GM21737 (cell line): ENCODE measurements at regions not wholly inside any gene's neighbourhood (a gene's known extent, or its start where the extent isn't known, plus 50 kb on each side); places are given as distances from the start of the nearest gene placed in this dataset.
"Not testable (repeated sequence)": the region's sequence is repeated elsewhere in the genome, so short reads cannot be mapped to it uniquely, and the experiment has no call there.

ENCODE experiments used
- ATAC-seq: cut with Tn5 transposase; IDR thresholded peaks from one replicate; pipeline ENCODE4 v1.9.1; 2021; ENCODE audit warnings: mild to moderate bottlenecking, moderate library complexity; ENCODE audit not compliant: unreplicated experiment

DNA sequence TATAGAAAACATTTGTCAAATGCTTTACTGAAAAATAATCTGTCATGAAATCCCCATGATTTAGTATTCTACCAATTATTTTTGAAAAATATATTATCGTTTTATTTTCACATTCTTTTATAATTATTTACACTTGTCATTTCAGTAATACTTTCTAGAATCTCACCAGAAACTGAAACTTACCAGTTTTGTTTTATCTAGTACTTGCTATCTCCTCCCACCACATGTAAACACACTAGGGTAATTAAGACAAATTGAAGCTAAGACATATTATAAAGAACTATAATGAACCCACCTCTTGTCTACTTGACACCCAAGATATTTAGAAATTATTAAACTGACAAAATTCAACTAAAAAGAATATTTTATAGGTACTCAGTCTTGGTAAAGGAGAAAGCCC, 51.5 kb upstream of the GRM3 start:
- ATAC-seq: no peak

DNA sequence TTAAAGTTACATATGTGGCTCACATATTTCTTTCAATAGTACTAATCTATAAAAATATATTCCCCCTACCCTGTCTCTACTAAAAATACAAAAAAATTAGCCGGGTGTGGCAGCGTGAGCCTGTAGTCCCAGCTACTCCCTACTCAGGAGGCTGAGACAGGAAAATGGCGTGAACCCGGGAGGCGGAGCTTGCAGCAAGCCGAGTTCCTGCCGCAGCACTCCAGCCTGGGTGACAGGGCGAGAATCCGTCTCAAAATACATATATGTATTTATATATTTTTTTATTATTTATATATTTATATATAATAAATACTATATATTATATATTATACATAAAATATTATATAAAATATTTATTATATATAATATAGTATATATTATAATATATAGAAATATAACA, 69.7 kb upstream of the GRM3 start:
- ATAC-seq: no peak

DNA sequence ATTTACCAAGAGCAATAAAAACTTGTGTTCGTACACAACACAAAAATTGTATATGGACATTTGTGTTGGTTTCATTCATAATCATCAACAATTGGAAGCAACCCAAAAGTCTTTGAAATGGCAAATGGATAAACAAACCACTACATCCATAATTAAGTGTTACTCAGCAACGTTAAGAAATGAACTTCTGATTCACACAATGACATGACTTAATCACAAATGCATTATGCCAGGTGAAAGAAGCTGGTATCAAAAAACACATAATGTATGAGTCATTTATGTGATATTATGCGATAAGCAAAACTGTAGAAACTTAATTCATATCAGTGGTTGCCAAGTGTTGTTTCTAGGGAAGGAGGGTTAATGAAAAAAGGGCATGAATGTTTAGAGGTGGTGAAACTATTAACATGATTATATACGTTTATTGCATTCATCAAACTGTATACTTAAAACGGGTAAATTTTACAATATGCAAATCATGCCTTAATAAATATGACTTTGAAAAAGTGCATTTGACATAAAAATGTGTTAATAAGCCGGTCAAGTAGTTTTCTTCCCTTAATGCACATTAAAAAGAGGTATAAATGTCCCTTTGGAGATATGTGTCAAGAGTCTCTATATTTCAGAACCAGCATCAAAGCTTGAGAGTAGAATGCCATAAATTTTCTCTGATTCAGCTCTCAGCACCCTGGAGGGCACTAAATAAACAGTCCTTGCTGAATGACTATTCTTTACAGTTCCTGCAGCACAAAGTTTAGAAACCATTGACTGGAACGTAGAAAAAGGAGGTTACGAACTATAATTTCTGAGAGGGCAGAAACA, 84.8 kb upstream of the GRM3 start:
- ATAC-seq: no peak

DNA sequence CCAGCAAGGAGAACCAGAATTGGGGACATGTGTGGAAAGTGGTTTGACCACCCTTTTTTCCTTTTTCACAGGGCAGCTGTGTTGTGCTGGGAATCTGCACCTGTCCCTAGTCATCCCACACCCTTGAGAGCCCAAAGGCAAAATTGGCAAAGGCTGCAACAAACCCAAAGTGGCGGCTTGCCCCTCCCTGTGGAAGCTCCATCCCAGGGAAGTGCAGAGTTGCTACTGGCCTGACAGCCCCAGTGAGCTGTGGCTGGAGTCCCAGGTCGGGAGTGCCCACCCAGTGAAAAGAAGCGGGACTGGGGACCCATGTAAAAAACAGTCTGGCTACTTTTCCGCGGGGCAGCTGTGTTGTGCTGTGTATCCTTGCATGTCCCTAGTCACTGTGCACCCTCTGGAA, 109.1 kb upstream of the GRM3 start:
- ATAC-seq: no peak

DNA sequence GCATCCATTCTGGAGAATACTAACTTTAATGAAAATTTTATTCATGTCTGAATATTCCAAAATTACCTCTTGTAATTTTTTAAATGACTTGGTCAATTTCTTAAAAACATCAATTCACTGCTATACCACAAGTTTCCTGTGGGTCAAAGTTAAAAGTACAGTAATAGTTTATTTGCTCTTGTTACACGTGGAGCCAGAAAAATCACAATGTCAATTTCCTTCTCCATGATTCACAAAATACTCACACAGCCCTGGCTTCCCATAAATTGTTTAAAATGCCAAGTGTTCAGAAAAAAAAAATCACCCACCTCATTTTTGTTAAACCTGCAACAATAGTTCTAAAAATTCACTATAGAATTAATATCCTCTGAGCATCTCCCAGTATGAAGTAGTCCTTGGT, 139.5 kb upstream of the GRM3 start:
- no peak for ATAC-seq

DNA sequence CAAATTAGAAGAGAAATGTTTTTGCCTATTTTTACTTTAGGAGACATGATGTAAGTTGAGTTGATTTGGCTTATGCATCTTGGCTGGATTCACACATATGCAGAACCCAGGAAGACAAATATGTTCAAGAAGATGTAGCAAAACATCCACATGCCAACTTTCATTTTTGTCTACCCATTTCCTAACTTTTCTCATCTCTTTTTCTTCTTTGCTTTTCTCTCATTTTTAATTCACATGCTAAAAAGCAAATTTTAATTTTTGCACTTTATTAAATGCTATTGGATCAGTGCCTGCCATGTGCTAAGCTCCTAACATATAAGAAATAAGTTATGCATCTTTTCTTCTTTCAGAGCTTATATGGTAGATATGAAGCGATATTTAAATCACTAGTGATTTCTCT, 143.7 kb upstream of the GRM3 start:
- ATAC-seq: no peak

DNA sequence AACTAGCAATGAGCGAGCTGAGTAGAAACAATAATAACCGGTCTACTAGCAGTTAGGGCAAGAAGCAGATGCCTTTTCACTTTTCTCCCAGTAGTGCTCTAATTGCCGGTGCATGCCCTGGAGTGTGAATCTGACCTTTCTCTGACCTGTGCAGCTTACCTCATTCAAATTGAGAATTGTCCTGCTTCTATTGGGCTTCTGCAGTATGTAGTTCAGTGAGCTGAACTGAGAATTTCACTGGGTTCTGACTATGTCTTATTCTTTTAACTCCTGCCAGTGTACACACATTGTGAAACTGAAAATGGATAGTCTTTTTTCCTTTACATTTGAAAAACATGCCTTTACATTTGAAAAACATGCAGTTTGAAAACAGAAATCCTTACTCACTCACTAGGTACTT, 157.9 kb upstream of the GRM3 start:
- ATAC-seq: no peak

DNA sequence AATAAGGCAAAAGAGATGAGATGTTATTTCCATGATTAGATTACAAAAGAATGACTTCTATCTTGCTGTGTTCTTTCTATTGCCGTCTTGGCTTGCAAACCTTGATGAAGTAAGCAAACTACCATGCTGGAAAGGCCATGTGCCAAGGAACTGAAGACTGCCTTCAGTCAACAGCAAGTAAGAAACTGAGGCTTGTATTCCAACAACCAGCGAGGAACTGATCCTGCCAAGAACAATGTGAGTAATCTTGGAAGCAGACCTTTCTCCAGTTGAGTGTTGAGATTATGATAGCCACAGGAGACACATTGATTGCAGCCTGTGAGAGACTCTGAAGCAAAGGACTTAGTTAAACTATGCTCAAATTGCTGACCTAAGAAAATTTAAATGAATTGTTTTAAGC, 164.6 kb upstream of the GRM3 start:
- no peak for ATAC-seq

DNA sequence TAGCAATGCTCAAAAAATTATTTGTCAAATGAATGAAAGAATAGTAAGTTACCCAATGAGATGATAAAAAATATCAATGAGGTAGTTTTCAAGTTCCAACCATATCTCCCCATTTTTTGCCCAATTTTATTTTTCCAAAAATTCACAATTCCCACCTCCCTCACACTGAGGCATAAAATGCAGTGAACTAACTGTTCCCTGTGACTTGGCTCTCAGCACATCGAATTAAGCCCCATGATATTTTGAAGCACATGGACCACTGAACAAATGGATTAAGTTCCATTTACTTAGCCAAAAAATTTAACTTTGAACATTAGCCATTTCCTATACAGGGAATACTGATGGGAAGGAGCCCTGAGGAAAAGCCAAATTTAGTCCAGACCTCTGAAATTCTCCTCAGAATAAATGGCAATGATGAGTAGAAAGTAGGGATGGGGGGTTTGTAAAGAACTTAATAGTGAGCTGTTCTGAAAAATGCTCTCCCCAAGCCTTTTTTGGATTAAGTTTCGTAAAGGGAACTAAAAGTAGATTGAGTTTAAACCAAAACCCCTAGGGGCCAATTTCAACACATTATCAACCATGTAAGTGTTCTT, 166.3 kb upstream of the GRM3 start:
- no peak for ATAC-seq

DNA sequence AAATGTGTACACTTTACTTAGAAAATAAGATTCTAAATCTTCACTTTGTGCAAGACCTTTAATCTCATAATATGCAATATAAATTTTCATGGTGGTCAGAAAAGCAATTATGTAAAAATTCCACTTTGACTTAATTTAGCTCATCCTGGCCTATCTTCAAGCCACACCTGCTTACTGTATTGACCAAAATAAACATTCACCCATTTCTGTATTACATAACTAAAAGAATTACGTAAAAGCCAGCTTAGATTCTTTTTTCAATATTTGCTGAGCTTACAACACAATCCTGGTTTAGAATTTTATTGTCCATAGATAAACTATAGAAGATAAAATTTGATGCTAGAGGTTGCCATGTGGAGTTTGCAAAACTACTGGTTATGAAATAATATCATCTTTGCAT, 172.9 kb upstream of the GRM3 start:
- ATAC-seq: no peak

DNA sequence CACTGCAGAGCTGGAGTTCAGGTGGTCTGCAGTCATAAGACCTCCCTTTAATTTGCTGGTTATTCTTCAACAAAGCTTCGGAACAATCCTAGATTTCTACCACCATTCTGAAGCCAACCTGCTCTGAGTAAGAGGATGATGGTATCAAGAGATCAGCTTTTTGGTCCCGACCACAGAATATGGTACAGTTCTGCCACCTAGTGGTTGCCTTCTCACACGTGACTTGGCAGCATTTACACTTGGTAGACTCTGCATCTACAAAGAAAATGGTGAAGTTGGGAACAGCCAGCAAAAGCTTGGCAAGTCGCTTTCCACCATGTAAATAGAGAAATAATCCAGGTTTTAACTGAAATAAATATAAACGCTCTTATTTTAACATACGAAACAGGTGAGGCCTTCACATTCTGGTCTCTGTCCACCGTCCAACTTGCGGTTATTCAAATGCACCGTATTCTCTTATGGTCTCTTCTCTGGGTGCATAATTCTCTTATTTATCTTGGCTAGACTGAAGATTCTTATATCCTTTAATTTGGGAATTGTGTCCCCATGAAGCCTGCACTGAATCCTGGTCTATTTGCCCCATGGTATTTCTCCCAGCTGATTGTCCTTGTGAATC, 173.9 kb upstream of the GRM3 start:
- peak; percentile 97 for ATAC-seq

DNA sequence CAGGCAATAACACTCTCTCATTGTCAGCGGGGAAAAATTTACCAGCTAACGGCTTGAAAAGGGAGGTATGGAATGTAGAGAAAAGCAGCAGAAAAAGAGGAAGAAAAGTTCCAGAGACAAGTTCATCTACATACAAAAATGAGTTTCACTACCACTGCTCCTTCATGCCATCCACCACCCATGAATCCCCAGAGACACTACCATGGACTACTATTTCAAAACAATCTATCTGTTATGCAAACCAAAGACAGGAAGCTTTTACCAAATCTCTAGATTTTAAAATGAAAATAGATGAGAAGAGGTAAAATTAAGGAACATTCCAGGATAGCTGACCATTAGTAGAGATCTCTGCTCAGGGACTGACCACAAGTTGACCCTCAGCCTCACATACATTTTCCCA, 189.0 kb upstream of the GRM3 start:
- no peak for ATAC-seq

DNA sequence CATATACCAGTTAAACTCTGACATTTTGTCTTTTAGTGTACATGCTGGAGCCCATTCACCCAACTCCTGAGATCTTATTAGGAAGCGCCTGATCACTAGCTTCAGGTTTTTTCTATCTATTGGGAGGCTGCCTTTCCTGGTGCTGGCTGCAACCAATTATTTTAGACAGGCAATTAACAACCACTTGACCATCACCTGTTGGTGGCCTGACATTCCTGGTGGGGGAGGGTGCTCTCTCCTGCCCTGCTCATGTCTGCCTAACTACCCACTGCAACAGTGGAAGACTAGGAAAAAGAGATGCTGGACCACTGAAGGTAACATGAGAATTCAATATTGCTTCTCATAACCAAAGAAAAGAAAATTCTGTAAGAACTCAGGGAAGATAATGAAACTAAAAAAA, 190.3 kb upstream of the GRM3 start:
- ATAC-seq: no peak

DNA sequence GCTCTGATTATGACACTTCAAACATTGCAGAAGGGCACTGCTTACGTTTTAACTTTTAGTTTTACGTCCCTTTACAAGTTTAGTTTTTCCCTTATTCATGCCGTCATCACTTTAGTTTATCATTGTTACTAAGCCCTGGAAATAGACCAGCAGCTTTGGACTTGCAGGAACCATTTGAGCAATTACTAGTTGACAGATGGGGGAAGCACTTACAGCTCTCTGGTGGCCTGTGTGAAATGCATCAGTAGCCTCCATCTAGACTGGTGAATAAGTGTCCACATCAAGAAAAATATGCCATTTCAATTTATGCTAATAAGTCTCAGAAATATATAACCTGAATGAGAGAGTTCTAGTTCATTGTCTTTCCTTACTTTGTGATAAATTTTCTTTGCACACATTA, 194.9 kb upstream of the GRM3 start:
- no peak for ATAC-seq

DNA sequence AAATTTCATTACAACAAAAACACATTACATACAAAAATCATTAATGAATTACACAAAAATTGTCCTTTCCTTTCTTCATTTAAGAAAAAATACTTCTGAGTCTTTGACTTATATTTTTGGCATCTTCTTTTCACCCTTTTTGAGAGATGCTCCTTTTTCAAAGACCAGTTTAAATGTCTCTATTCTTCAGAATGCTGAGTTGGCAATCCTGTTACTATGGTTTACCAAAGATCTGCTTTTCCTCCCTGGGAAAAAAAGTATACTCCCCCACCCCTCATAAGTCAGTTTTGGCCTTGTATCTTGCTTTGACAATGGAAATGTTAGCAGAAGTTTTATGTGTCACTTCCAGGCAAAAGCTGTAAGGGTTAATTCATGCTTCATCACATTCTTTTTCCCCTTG, 198.4 kb upstream of the GRM3 start:
- ATAC-seq: no peak

DNA sequence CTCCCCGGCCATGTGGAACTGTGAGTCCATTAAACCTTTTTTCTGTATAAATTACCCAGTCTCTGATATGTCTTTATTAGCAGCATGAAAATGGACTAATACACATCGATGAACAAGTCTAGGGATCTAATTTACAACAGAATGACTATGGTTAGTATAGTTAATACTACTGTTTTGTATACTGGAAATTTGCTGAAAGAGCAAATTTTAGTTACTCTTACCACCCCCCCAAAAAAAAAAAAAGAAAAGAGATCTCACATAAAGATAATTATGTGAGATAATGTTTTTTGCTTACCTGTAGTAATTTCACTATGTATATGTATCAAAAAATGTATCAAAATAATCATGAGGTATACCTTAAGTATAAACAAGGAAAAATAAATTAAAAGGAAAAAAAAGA, 199.5 kb upstream of the GRM3 start:
- ATAC-seq: no peak

DNA sequence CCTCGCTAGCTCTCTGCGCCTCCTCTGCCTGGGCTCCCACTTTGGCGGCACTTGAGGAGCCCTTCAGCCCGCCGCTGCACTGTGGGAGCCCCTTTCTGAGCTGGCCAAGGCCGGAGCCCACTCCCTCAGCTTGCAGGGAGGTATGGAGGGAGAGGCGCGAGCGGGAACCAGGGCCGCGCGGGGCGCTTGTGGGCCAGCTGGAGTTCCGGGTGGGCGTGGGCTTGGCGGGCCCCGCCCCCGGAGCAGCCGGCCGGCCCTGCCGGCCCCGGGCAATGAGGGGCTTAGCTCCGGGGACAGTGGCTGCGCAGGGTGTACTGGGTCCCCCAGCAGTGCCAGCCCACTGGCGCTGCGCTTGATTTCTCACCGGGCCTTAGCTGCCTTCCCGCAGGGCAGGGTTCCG, 203.3 kb upstream of the GRM3 start:
- not testable (repeated sequence) for ATAC-seq

DNA sequence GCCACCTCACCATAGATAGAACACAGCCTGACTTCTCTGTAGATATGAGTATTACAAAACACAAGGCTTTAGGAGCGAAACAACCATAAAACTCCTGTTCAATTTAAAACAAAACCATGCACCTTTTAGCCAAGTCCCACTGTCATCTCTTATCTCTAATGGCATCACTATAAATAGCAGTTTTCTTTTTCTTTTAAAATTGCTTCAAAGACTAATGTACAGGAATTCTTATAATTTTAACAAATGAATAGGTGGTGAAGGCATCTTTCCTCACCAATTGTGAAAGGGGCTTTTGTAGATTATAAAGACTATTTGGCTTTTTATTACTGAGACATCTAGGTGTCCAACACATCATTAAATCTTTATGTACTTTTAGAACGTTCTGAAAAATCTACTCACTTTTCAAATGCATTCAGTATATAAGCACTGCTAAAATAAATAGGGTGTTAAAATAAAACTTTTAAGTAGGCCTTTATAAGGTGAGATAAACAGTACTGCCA, 205.7 kb upstream of the GRM3 start:
- no peak for ATAC-seq

DNA sequence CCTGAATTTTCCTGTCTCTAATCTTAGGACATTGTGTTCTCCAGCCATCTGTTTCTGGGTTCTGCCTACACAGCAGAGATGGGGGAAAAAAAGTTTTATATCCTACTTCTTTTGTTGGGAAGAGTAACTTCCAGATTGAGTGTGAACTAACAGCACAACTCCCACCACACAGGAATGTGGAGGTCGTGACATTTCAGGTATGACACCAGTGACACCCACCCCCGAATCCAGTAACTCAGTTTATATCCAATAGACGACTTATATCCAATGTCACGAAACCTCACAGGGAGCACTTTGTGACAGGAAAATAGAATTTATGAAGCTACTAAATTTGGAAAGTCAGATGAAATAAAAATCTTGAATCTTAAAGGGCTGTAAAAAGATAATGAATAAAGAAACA, 211.9 kb upstream of the GRM3 start:
- no peak for ATAC-seq

DNA sequence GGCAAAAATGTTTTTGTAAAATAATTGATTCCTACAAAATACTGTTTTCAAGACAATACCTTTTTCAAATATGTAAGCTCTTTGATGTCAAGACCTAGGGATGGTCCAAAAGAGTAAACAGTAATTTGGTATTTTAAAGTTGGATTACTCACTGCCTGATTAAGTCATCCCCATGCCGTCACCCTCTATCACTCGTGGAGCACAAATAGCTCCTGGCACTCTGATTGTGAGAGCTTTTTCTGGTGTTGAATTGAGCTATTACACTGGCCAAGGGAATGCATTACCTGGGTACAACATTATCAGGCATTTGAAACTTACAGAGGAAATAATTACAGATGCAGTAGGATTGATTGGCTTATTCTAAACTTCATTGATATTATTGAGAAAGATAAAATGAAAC, 231.9 kb upstream of the GRM3 start:
- ATAC-seq: no peak

DNA sequence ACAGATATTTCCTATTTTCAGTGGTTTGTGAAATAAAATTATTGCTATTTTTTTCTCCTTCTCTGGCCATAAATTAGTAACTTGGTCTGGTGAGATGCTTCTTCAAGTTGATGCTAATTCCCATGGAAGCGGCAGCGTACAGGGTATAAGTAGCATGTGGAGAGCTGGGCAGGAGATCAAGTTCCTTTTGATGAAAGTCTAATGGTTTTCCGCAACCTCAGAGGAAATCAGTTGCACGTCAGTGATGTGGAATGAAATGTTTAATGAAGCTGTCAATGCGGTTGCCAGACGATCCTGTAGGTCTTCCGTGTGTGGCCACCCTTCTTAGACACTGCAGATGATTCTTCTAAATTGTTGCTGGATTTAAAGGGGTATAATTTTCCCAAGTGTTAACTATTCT, 236.4 kb upstream of the GRM3 start:
- ATAC-seq: no peak

DNA sequence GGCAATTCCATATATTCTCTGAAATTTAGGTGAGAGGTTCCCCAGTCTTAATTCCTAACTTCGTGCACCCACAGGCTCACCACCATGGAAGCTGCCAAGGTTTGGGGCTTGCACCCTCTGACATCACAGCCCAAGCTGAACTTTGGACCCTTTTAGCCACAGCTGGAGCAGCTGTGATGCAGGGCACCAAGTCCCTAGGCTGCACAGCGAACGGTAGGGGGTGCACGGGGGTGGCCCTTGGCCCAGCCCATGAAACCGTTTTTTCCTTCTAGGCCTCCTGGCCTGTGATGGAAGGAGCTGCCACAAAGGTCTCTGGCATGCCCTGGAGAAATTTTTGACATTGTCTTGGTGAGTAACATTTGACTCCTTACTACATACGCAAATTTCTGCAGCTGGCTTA, 251.9 kb upstream of the GRM3 start:
- ATAC-seq: no peak
